ENCODE measurements at regions not wholly inside any gene's neighbourhood (a gene's known extent, or its start where the extent isn't known, plus 50 kb on each side); places are given as distances from the start of the nearest gene placed in this dataset.

- no peak overlapping the region for H2AFZ ChIP-seq (ENCODE audit: low read depth)
- H4K20me1 ChIP-seq (ENCODE audit: insufficient read depth): no peaks in the 10 kb centered on the region
- H3K4me1 ChIP-seq (ENCODE audit: control insufficient read depth in 1 of 2, insufficient read depth in 2 of 2, low read depth in 1 of 2, low read length in 1 of 2): no peaks in the 10 kb centered on the region
- no peak for DNase-seq
- H3K27ac ChIP-seq (ENCODE audit: low read depth in 2 of 2, low read length in 1 of 2): no peak overlapping the region
- TF ChIP-seq ELF1 (IDR thresholded peaks at IDR 0.05): no peak
- no peak for TF ChIP-seq JUND (IDR thresholded peaks at IDR 0.05)
- TF ChIP-seq ZBTB33 (IDR thresholded peaks at IDR 0.05; ENCODE audit: borderline replicate concordance, low read depth): no peak
- no peak for TF ChIP-seq GATA2 (CRISPR knock-in tag; IDR thresholded peaks at IDR 0.05)
- no peak for TF ChIP-seq POLR2AphosphoS5 (IDR thresholded peaks at IDR 0.05; ENCODE audit: low read depth, low read length)
- peaks cover 19% of the 10 kb centered on the region; the same call in 1 of the 2 replicates for H3K27me3 ChIP-seq (ENCODE audit: insufficient read depth)
- POLR2A ChIA-PET: no interaction called here
- no peak overlapping the region for H3K4me2 ChIP-seq
- H3F3A ChIP-seq (replicated peaks; ENCODE audit: insufficient read depth): no peaks in the 10 kb centered on the region
- no peak overlapping the region for H3K4me3 ChIP-seq (ENCODE audit: low read depth in 2 of 2, low read length in 1 of 2)
- H3K9me3 ChIP-seq: no peaks in the 10 kb centered on the region
- no peaks in the 10 kb centered on the region for H3K36me3 ChIP-seq (replicated peaks in 1 of 2; ENCODE audit: control insufficient read depth in 1 of 2, insufficient read depth in 2 of 2, low read length in 1 of 2)
- CTCF ChIA-PET: no interaction called here
- H3K79me2 ChIP-seq (ENCODE audit: insufficient read depth): no peaks in the 10 kb centered on the region
- no peak overlapping the region for H3K9ac ChIP-seq
- no peaks in the 10 kb centered on the region for H3K9me2 ChIP-seq
- 40% methylated on average over 7 of the region's 12 CpGs for WGBS (ENCODE audit: low lambda C conversion rate)
Measured at GRCh38 chr6:232982-233640, 59.2 kb upstream of the DUSP22 start.

GRCh38 chr6:234706-235372 is 57.4 kb upstream of the DUSP22 start:
- Histone ChIP-seq H4K20me1 (ENCODE audit: insufficient read depth) (no peaks in the 10 kb centered on the region), H3K79me2 (ENCODE audit: insufficient read depth) (no peaks in the 10 kb centered on the region), H3K36me3 (replicated peaks in 1 of 2; ENCODE audit: control insufficient read depth in 1 of 2, insufficient read depth in 2 of 2, low read length in 1 of 2) (no peaks in the 10 kb centered on the region), H3K4me1 (ENCODE audit: control insufficient read depth in 1 of 2, insufficient read depth in 2 of 2, low read depth in 1 of 2, low read length in 1 of 2) (no peaks in the 10 kb centered on the region), H3F3A (replicated peaks; ENCODE audit: insufficient read depth) (no peaks in the 10 kb centered on the region), H3K9me3 (no peaks in the 10 kb centered on the region), H3K27me3 (ENCODE audit: insufficient read depth) (peaks cover 12% of the 10 kb centered on the region; the same call in 1 of the 2 replicates), H3K4me2 (no peak overlapping the region), H2AFZ (ENCODE audit: low read depth) (no peak overlapping the region), H3K9ac (no peak overlapping the region), H3K27ac (ENCODE audit: low read depth in 2 of 2, low read length in 1 of 2) (no peak overlapping the region), H3K9me2 (no peaks in the 10 kb centered on the region), H3K4me3 (ENCODE audit: low read depth in 2 of 2, low read length in 1 of 2) (no peak overlapping the region)
- POLR2A ChIA-PET: no interaction called here
- DNase-seq: no peak
- WGBS (ENCODE audit: low lambda C conversion rate): 20% methylated on average over 3 of the region's 3 CpGs
- CTCF ChIA-PET: no interaction called here
- TF ChIP-seq GABPA (IDR thresholded peaks at IDR 0.05; ENCODE audit: low read depth) (no peak), REST (IDR thresholded peaks at IDR 0.05; ENCODE audit: low read depth, low read length) (no peak), SIN3A (IDR thresholded peaks at IDR 0.05; ENCODE audit: borderline replicate concordance, low read depth, low read length) (no peak), PBX3 (IDR thresholded peaks at IDR 0.05) (no peak), MEF2A (IDR thresholded peaks at IDR 0.05; ENCODE audit: borderline replicate concordance, low read depth) (no peak), FOXM1 (IDR thresholded peaks at IDR 0.05; ENCODE audit: low read depth) (no peak), CTCF (IDR thresholded peaks at IDR 0.05) (no peak), SMC3 (IDR thresholded peaks at IDR 0.05; ENCODE audit: low read depth, low read length) (no peak), TEAD4 (IDR thresholded peaks at IDR 0.05; ENCODE audit: borderline replicate concordance, insufficient read depth) (no peak), EZH2phosphoT487 (IDR thresholded peaks at IDR 0.05; ENCODE audit: borderline replicate concordance, low read depth) (no peak), GATA2 (CRISPR knock-in tag; IDR thresholded peaks at IDR 0.05) (no peak), RAD21 (IDR thresholded peaks at IDR 0.05; ENCODE audit: low read length) (no peak), RXRA (IDR thresholded peaks at IDR 0.05; ENCODE audit: borderline replicate concordance, low read depth) (no peak), MAX (IDR thresholded peaks at IDR 0.05; ENCODE audit: low read depth) (no peak), FOSL2 (IDR thresholded peaks at IDR 0.05; ENCODE audit: borderline replicate concordance, low read depth) (no peak)

All from SK-N-SH (cell line).